ENCODE measurements at regions not wholly inside any gene's neighbourhood (a gene's known extent, or its start where the extent isn't known, plus 50 kb on each side); places are given as distances from the start of the nearest gene placed in this dataset.
A peak's percentile ranks its signal among the peaks of the same experiment; 100 is the strongest.

DNA sequence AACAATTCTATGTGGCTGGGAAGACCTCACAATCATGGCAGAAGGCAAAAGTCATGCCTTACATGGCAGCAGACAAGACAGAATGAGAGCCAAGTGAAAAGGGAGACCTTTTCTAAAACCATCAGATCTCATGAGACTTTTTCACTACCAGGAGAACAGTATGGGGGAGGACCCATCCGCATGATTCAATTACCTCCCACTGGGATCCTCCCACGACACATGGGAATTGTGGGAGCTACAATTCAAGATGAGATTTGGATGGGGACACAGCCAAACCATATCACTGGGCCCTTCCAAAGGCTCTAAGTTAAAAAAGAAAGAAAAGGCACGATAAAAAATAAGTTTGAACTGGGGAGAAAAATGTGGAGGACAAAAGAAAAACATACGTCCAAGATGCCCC lies 406.9 kb upstream of the CDH4 start:
- no peak for DNase-seq

DNA sequence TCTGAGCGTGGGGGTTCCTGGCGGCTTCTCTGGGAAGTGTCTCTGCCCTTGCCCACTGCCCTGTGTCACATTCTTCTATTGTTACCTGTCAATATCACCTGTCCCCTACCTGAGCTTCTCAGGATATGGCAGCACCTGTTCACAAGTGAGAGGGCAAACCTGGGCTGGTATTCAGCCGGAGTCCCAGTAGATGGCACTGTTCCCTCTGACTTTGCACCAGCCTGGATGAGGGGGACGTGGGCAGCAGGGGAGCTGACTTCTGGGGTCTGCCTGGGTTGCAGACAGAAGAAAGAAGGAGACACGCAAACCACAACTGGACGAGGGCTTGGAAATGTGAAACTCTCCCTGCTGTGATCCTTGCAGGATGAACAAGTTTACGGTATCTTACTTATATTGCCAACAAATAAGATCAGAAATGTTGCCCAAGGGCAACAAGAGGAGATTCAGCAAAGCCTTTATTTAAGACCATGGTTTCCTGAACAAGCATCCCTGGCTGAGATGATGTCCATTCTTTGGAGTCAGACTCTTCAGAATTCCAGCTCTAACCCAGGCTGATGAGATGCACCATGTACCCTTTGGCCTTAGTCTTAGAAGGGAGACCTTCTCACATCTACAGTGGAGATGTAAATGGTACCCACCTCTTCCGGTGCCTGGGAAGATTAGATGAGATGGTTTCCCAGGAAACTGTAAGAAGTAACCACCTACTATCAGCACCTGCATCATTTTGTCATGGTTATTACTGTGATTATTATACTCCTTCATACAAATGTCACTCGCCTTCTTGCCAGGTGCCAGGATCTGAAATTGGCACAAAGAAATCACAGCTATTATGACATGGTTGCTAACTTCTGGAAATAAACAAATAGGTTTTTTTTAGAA lies 400.0 kb upstream of the CDH4 start:
- peak; percentile 24 for DNase-seq

DNA sequence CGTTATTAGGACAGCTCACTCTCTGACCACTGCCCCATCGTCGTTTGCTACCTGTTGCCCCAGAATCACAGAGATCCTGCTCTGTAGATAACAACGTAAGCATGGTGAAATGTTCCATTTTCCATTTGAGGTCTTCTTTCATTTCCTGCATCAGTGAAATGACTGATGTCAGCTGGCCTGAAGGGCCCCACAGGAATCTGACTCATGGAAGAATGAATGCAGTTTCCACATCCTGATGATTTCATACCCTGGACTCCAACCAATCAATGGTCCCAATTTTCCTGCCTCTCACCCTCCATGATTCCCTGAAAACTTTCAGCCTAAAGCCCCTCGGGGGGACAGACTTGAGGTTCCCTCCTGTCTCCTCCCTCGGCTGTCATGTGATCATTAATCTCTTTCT lies 394.4 kb upstream of the CDH4 start:
- DNase-seq, result no peak

DNA sequence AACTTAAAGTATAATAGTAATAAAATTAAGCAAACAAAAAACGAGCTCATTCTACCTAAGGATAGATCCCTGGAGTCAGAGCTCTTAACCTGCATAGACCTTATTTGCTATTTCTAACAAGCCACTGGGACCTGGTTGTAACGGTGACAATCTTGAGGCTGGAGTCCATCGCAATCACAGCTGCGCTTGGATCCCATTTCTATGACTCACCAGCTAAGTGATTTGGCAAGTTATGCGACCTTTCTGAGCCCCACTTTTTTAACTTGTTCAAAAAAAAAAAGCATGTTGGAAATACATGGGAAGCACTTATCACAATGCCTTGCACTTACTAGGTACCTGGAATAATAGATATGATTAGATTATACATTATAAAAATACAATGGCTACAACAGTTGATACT lies 389.5 kb upstream of the CDH4 start:
- no peak for DNase-seq

DNA sequence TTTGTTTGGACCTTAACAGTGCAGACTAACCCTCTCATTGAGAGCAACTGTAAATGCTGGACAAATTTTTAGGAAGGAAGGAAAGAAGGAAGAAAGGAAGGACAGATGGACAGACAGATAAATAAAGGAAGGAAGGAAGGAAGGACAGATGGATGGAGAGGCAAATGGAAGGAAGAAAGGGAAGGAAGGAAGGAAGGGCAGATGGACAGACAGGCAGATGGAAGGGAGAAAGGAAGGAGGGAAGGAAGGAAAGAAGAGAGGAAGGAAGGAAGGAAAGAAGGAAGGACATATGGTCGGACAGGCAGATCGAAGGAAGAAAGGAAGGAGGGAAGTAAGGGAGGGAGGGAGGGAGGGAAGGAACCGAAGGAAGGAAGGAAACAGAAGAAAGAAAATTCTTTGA lies 388.5 kb upstream of the CDH4 start:
- DNase-seq, result no peak

DNA sequence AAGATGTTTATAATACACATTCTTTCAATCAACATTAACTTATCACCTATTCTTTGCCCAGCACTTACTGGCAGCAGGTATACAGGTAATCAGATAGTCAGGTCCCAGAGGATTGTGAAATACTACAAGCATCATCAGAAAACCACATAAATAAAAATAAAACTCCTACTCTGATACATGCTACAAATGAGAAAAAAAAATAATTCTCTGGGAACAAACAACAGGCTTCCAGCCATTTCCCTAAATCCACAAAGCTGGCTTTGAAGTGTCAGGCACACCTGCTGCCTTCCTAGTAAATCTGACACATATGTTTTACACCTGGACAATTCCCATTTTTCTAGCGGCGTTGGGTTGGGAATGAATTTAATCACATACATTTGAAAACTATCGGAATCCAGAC lies 384.5 kb upstream of the CDH4 start:
- no peak for DNase-seq

DNA sequence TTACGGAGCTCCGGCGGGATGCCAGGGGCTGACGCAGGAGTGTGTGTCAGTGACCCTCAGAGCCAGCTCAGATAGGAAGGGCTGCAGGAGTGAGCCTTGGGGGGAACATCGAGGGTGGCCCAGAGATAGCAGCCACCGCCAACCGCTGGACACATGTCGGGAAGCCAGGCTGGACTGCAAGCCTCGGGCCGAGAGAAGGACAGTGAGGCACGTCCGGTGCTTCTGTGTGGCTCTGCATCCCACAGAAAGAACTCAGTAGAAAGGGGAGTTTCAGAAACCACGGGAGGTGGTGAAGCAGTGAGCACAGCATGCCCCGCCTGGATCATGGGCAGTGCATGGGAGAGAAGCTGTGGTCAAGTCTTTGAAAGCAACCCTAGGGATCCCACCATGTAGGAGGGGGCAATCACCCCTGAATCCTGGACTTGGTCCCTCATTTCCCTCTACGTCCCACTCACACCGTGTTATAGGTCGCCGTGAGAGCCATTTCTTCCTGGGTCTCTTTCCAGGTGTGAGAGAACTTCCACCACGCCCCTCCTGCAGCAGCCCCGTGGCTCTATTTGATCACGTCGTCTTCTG lies 383.7 kb upstream of the CDH4 start:
- DNase-seq, result no peak

DNA sequence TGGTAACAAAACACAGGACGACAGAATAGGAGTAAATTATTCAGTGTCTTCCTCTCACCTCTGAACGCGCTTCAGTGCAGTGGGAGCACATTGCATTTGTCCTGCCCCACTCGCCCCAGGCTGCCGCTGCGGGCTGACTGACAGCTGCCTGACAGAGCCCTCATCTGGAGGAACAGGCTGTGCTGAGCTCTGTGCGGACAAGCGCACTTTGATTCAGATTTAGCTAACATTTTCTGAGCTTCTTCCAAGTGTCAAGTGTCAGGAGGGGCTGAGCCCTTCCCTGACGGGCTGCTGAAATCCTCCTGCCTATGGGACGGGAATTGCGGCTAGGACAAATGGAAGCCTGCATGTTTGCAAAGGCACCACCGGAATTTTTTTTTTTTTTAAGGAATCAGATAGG lies 383.0 kb upstream of the CDH4 start:
- DNase-seq, result no peak

DNA sequence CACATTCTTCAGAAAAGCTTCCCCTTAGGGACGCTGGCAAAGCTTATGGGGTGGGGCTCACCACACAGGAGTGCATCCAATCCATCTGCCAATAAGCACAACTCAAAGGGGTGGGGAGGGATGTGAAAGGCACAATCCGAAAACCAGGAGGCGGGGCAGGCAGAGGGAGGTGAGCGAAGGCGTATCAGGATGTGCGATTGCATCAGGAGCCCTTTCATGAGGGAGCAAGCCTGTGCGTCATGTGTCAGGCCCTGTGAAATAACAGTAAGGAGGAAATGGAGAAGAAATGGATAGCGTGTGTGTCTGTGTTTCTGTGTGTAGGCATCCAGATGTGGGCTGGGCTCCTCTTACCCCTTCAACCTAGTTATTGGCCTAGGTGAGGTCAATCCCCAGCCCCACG lies 382.4 kb upstream of the CDH4 start:
- DNase-seq, result no peak

DNA sequence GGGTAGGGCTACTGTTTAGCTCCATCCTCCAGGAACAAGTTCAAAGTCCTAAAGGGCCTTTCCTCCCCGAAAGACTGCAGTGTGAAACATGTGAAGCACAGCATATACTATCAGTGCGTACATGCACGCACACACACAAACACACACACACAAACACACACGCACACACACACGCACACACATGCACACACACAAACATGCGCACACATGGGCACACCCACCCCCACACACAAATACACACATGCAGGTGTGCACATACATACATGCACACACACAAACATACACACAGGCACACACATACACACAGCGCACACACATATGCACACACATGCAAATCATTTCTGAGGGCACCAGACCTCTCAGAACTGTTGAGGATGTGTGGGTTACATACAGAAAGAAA lies 382.0 kb upstream of the CDH4 start:
- no peak for DNase-seq

DNA sequence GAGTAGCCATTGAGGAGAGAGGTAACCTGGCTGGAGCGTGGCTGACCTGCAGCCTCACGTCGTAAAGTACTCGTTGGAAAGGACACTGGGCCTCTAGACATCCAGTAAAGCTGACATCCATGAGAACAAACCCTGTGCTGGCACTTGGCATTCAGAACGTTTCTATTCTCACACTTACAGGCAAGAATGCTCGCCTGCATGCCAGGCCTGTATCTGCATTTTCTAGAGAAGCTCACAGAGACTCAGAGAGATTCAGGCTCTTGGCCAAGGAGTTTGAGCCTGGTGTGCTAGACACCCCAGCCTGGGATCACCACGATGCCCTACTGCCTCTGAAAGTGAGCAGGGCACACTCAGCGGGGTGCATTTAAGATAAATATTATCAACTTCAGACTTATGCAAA lies 379.8 kb upstream of the CDH4 start:
- no peak for DNase-seq

DNA sequence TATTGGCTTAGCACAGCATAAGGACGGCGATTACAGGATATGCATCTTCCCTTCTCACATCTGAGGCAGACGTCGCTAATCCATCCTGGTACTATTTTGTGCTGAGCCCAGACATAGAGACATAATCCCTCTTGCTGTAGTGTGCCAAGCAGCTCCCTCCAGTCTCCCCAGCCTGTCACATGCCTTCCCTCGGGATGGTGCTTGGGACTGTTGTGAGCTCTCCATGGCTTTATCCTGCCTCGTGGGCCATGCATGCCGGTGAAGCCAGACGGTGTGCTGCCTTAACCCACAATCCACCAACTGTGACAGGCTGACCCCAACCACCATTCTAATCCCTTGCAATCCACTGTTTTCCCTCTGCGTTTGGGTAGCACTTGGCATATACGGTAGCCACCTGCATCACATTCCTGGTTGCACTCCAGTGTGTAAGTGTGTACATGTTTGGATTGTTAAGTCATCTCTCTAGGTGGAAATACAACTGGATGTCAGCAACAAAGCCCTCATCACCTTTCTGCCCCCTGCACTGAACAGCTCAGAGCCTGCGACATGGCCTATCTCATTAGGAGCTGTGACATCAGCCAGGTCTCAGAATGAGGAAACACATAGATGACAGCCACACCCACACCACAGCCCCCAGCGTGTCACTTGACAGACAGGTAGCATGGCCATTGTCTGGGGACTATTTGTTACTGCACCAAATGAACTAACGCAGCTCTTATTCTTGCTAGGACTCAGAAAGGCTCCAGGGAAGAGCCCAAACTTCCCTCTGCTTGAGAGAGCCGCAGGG lies 374.8 kb upstream of the CDH4 start:
- DNase-seq, result no peak

DNA sequence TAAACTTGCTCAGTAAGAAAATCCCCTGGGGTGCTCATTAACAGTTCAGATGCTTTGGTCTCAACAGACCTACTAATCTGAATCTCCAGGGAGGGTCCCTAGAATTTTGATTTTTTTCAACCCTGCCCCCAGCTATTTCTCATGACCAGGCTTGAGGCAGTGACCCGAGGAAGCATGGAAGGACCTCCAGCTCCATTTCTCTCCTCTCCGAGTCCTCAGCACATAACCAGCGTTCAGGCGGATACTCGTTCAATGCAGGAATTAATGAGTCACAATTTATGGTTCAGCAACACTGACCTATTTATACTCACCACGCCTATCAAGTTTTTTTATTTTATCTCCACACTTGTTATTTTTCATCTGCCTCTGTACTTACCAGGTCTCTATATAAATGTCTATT lies 369.2 kb upstream of the CDH4 start:
- DNase-seq, result no peak

DNA sequence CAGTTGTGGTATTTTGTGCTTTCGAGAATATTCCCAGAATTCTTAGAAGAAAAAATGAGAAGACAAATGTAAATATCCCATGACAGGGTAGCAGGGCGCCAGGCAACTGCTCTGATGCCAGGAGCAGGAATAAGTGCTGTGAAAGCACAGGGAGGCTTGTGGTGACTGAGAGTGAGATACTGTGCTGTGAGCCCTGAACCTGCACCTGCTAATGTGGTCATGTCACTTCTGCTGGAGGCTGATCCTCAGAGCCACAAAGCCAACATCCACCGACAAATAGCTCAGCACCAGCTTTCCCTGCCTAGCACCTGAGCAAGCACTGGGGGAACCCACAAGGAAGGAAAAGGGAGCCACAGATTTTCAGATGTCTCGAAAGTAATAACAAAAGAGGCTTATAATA lies 368.6 kb upstream of the CDH4 start:
- no peak for DNase-seq

DNA sequence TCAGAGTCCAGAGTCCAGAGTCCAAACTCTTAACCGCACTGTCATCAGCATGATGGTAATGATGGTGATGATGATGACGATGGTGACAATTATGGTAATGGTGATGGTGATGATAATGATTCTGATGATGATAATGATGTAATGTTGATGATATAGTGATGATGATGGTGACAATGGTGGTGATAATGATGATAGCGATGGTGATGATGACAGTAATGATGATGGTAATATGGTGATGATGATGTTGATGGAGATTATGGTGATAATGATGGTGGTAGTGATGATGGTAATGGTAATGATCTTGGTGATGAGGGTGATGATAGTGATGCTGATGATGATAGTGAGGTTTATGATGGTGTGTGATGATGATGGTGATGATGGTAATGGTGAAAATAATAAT lies 367.8 kb upstream of the CDH4 start:
- no peak for DNase-seq

DNA sequence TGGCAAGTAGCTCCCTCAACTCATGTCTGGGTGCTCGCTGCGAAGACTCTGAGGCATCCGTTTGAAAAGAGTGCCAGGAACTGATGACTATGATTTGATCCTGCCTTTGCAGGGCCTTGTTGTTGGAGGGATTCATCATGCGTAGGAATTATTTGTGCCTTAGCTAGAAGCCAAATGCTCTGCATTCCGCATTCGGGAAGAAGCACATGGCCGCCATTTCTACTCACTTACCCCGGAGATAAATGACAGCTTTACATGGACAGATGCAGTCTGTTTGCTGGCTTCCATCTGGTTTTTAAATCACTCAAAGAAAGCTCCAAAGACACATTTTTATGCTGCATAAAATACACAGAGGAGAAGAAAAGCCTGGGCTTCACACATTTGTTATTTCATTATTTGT lies 363.3 kb upstream of the CDH4 start:
- DNase-seq, result peak; percentile 47

DNA sequence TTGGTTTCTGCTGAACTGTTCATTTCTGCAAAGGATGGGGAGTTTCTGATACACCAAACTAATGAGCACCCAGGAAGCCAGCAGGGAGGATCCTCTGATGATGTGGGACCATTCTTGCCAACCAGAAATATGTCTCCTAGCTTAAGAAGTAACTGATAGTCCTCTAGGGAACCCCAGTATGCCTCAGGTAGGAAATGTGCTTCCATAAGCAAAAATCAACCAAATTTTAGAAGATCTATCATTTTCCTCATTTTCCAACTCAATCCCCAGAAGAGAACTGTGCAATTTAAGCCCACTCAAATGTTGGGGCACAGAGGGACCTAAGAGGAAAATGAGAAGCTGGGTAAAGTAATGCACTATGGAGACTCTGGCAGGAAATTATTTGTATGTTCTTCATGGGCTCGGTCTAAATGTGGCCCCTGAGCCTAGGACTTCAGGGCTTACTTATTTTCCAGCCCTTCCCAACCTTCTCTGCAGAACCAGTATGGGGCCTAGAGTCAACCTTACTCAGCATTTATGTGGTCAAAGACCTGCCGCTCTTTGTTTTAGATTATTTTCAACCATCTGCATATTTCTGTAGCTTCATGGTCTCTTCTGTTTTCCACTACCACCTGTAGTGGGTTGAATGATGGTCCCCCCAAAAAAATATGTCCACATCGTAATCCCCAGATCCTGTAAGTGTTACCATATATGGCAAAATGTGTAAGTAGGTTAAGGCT lies 359.8 kb upstream of the CDH4 start:
- DNase-seq, result no peak

DNA sequence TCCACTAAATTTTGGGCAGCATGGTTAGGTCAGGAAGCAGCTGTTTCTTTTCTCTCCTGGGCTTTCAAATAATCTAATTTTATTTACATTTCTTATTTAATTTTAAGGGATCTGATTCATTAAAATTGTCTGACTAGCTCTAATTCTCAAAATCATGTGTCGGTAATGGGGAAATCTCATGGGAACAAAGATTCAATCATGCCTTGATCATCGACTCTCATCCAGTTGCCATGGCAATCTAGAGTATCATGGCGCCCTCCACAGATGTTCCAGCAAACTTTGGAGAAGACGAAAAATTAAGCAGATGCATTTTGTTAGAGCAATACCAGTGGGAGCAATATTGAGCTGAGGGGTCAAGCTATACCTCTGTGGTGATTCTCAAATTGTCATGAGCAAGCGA lies 358.0 kb upstream of the CDH4 start:
- DNase-seq, result no peak

DNA sequence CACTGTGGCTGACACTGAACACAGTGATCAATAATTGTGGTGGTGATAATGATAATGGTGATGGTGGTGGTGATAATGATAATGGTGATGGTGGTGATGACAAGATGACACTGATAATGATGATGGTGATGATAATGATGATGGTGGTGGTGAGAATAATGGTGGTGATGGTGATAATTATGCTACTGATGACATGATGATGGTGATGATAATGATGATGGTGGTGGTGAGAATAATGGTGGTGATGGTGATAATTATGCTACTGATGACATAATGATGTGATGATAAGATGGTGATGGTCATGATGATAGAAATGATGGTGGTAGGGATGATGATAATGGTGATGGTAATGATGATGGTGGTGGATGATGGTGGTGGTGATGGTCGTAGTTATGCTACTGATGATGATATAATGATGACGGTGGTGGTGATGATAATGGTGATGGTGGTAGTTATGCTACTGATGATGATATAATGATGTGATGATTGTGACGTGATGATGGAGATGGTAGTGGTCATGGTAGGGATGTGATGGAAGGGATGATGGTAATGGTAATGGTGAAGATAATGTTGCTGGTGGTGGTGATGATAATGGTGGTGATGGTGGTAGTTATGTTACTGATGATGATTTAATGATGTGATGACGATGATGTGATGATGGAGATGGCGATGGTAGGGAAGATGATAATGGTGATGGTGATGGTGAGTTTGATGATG lies 356.5 kb upstream of the CDH4 start:
- no peak for DNase-seq

DNA sequence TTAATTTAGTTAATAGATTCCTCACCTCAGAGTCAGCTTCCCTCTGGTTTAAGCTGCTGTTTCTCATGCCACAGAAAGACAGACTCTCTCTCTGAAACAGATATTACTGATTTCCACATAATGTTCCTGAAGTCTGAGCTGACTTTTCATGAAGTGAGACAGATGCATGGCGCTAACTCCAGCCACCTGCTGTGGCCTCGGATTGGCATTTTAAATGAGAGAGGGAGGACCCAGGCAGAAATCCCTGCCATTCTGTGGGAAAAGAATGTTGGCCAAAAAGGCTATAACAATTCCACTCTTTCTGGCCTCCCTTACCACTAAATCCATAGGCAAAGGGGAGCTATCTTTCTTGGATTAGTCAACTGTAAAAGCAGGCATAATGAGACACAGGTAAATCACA lies 354.1 kb upstream of the CDH4 start:
- no peak for DNase-seq

DNA sequence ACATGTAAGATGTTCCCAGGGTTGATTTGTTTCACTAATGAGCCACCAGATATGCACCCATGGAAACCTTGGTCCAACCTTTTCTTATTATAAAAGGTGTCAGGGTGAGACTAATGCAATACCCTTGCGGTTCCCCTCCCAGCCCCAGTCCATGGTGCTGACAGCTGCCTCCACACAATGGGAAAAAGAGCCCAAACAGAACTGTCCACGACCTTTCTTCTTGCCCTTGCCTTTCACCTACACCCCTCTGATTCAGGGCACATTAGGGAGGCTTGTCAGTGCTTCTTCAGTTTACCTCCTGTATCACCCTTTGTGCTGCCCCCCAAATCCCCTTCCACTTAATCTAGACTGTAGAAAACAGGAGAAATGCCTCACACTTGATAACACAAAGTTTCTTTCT lies 352.7 kb upstream of the CDH4 start:
- no peak for DNase-seq

DNA sequence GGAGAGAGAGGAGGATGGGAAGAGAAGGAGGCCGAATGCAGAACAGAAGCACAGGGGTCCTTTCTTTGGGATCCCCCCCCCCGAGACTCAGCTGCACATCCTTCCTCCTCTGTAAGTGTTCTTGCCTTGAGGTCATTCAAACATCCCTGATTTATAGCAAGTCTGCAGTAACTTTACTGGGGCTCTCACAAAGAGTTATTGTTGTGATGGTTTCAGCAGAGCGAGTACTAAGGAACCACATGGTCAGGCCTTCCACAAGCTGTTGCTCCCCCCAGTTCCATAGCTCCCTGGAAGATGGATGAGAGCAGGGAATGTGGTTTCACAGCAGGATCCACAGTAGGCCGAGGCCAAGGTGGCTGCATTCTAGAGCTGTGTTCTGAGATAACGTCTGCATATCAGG lies 351.4 kb upstream of the CDH4 start:
- peak; percentile 22 for DNase-seq
